T-helper 1 cell treated with Interleukin-12 subunit alpha and Interleukin-12 subunit beta and Interleukin-4 antibody, amounts not matched to agents 30 ng/mL and 1 ng/mL, for 36 hours (primary cell): ENCODE measurements at regions not wholly inside any gene's neighbourhood (a gene's known extent, or its start where the extent isn't known, plus 50 kb on each side); places are given as distances from the start of the nearest gene placed in this dataset.
"Not testable (repeated sequence)": the region's sequence is repeated elsewhere in the genome, so short reads cannot be mapped to it uniquely, and the experiment has no call there.

Experiments
- intact Hi-C: fragments of 100-400 bp; cut with micrococcal nuclease; formaldehyde crosslinking; loops from one replicate; pipeline ENCODE4 v1.15.1; 2024

DNA sequence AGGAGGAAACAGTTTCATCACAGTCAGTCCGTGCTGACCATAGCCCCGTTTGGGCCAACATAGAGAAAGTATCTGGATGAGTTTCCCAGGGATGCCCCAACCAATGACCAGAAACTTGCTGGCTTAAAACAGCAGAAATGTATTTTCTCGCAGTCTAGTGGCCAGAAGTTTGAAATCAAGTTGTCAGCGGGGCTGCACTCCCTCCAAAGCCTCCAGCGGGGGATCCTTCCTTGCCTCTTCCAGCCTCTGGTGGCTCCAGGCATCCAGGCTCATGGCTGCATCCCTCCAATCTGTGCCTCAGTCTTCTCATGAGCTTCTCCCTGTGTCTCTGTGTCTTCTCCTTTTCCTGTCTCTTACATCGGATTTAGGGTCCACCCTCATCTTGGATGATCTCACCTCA, 89.6 kb upstream of the CTBP2 start:
- intact Hi-C loops: no loop called here

GRCh38 chr10:125248489-125248888, 88.1 kb upstream of the CTBP2 start:
- intact Hi-C loops: no loop called here

DNA sequence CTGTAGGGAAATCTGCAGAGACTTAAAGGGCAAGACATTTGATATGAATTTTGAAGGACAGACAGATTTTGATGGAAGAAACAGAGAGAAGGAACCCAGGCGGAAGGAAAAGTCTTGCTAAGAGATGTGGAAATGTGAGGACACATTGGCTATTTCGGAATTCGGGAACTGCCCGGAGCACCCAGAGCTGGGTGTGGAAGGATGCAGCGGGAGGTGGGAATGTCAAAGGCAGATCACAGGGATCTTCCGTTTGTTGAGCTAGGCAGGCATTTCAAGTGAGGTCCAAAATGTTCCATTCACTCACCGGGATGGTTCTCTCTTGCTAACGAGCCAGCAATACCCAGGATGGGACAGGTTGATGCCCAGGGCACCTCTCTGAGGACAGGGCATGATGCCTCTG, 87.2 kb upstream of the CTBP2 start:
- intact Hi-C loops: no loop called here

- intact Hi-C loops: no loop called here
Measured at GRCh38 chr10:125243532-125244253, 83.3 kb upstream of the CTBP2 start.

GRCh38 chr10:125238682-125239081, 78.3 kb upstream of the CTBP2 start:
- intact Hi-C loops: no loop called here

- intact Hi-C loops: no loop called here
Measured at GRCh38 chr10:125236091-125236490, 75.7 kb upstream of the CTBP2 start.

DNA sequence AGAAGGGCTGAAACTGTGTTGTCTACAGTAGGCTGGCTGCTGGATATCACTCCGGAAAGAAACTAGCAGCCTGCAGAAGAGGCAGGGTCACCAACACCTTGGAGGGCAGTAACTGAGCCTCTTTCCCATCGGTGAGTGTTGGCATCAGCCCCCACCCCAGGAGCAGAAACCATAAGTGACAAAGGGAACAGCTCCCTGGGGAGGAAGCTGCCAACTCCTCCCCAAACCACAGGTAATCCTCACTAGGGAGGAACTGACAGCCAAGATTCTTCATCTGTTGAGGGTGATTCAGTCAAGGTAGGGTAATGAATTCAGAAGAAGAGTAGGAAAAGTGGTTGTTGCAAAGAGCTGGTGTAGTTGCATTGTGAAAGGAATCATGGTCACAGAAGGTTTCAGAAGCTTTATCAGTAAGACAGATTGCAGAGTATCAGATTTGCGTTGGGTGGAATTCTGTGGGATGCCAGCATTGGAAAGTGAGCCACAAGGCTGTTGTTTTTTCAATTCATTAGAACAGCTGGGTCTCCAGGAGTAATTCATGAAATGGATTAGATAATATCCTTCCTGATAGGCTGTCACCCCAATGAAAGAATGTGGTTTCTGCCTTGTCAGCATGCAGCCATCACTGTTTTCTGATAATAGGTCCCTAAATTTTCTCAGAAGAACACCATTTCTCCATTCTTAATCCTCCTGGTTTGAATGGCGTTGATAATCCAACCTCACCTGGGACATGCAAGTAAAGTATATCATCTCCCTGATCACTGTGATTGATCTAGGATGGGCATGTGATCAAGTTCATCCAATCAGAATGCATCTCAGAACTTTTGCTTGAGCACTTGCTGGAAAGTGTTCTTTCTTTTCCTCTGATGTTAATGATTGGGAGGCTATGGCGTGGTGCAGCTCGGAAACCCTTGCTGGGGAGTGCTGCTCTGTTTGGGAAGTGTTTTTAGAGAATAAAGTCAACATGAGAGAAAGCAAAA, 75.0 kb upstream of the CTBP2 start:
- intact Hi-C loops: no loop called here

DNA sequence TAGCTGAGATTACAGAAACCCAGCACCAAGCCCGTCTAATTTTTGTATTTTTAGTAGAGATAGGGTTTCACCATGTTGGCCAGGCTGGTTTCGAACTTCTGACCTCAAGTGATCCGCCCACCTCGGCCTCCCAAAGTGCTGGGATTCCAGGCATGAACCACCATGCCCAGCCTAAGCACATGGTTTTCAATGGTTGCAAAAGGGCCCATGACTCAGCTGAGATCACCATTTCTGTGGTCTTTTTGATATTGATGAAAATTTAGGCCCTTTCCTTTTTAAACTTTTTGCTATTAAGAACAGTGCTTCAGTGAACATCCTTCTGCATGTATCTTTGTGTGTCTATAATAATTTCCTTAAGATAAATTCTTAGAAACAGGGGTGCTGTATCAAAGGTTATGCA, 74.2 kb upstream of the CTBP2 start:
- intact Hi-C loops: not testable (repeated sequence)

DNA sequence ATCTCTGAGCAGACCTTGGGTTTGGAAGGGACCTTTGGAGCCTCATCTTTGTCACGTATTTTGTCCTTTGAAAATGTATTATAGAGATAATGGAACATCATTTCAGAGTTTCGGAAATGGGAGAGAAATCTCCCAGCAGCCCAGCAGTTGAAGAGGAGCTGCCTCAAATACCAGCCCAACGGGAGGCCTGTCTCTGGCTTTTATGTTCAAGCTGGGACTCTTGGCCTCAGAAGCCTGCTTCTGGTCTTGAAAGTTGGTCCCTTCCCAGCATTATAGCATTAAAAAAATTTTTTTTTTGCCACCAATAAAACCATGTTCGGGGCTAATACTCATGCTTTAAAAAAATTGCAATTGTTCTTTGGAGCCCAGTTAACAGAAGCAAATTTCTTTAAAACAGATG, 73.4 kb upstream of the CTBP2 start:
- intact Hi-C loops: no loop called here

DNA sequence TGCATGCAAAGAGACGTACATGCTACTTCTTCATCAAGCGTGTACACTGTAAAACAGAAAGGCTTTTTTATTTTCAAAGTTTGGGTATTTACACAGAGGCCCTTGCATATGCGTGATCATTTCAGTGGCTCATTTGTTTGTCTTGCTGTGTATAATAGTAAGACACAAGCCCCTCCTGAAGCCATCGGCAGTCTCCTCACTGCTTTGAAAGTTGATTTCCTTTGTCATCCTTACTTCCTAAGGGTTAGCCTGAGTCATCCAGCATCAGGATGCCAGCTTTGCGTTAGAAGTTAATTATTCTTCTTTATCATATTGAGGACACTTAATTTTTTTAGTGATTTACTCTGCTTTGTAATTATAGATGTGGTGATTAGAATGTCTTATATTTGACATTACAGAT, 72.5 kb upstream of the CTBP2 start:
- intact Hi-C loops: no loop called here

DNA sequence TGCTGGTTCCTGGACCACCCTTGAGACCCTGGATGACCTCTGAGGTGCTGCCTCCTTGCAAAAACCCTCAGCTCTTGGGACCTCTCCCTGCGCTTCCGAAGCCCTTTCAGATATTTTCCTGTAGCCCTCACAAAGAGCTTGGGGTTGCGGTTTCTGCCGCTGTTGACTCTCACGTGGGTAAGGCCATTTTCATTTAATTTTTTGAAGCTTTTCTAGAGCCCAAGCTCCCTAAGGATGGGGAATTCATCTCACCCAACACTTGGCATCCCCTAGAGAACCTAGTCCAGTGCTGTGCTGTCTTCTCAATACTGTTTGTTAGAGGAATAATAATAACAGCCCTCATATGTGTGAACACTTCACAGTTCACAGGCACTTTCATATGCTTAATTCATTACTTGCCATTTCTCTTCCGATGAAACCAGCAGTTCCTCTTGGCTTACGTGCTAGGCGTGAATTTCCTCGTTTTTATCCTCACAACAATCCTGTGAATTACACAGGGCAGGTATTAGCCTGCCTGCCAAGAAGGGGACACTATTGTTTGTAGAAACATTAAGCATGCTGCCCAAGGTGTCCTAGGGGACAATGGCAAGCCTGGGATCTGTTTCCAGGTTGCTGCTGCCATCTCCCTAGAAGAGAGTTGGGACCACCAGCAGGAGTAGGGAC, 71.6 kb upstream of the CTBP2 start:
- intact Hi-C loops: no loop called here

GRCh38 chr10:125231116-125231812, 70.9 kb upstream of the CTBP2 start:
- intact Hi-C loops: no loop called here

GRCh38 chr10:125230251-125230650, 69.9 kb upstream of the CTBP2 start:
- intact Hi-C loops: no loop called here

DNA sequence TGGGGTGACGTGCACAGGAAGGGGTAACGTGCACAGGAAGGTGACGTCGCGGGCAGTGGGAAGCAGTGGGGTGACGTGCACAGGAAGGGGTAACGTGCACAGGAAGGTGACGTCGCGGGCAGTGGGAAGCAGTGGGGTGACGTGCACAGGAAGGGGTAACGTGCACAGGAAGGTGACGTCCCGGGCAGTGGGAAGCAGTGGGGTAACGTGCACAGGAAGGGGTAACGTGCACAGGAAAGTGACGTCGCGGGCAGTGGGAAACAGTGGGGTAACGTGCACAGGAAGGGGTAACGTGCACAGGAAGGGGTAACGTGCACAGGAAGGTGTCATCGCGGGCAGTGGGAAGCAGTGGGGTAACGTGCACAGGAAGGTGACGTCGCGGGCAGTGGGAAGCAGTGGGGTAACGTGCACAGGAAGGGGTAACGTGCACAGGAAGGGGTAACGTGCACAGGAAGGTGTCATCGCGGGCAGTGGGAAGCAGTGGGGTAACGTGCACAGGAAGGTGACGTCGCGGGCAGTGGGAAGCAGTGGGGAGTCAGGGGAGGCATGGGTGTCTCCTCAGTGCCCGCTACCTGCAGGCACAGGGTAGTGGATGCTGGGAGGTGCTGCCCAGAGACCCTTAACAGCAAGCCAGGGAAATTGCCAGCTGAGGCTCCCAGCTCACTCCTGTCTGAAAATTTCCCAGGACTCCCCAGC, 68.0 kb upstream of the CTBP2 start:
- intact Hi-C loops: not testable (repeated sequence)

DNA sequence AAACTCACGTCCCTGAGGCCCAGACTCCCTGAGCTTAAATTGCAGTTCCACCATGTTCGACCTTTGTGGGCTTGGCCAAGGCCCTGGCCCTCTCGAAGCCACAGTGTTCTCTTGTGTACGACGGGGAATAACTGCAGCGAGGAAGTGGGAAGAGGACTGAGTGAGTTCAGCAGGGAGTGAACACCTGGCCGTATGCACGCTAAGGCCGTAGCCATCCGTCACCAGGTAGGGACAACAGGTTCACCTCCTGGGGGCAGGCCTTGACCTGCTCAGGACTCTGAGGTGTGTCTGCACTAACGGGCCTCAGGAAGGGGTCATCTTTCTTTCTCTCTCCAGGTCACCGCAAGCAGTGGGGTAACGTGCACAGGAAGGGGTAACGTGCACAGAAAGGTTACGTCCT, 67.2 kb upstream of the CTBP2 start:
- intact Hi-C loops: no loop called here

DNA sequence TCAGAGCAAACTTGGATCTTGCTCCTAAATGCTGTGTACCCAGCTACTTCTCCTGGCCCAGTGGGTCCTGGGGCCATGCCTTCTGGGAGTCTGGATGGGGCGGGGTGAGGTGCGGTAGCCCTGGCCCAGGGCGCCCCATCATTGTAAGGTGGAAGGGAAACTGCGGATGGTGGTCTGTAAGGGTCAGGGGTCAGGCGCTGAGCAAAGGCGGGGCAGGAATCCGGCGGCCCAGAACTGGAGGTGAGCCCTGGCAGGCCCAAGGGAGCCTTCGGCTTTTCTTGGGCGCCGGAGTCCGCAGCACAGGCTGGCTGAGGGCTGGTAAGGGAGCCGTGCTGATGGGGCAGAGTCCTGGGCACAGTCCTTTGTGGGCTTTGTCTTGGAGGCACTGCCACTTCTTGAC, 66.5 kb upstream of the CTBP2 start:
- intact Hi-C loops: no loop called here

DNA sequence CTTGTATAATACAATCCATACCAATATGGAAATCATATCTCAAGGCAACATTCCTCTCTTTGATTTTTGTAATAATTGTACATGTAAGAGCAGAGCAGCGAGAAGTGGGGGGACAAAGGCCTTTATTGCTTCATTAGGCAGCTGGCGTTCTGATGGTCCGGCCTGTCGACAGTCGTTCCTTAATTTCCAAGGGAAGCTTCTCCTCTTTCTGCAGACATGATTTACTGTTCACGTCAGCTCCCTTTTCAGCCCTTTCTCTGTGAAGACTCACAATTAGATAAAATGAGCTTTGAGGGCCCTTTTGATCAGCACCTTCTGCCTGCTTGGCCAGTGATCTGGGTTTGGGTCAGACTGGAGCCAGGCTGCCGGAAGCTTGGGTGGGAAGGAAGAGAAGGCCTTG, 65.6 kb upstream of the CTBP2 start:
- intact Hi-C loops: no loop called here

DNA sequence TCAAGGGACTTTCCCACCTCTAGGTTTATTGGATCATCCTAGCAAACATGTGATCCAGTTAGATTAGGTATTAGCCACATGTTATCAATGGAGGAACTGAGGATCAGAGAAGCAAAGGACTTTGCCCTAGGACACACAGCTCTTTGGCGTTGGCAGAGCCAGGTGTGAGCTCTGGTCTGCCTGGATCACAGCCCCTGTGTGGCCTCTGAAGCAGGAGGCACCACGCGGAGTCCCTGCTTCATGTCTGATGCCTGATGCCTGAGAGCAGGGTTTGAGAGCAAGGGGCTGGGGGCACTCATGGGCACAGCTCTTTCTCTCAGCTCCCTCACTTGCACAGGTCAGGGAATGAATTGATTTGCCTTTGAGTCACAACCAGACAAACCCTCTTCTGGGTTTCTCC, 64.7 kb upstream of the CTBP2 start:
- intact Hi-C loops: no loop called here

- intact Hi-C loops: no loop called here
Measured at GRCh38 chr10:125222515-125223308, 62.3 kb upstream of the CTBP2 start.

- intact Hi-C loops: no loop called here
Measured at GRCh38 chr10:125221716-125222115, 61.4 kb upstream of the CTBP2 start.
